ENCODE measurements at regions not wholly inside any gene's neighbourhood (a gene's known extent, or its start where the extent isn't known, plus 50 kb on each side); places are given as distances from the start of the nearest gene placed in this dataset.

DNA sequence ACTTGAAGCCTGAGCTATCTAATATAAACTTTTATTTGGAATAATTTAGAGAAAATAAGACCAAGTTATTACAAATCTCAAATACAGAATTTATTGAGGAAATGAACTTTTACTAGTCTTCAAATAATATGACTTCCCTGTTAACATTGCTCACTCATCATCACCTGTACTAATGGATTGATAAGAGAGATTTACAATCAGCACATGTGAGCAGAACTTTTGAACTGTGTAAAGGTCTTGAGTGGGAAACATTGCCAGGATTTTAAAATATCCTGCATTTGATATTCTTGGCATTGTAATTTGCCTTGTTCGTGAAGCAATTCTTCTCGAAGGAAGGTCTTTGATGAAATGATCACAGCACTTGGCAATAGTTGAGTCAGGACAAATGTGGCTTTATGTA lies 111.9 kb downstream of the FGF9 start (continued):
- TF ChIP-seq CTCF (IDR thresholded peaks at IDR 0.05; ENCODE audit: control extremely low read depth in 1 of 3, insufficient read depth in 1 of 3, low read depth in 1 of 3, low read length in 3 of 3) (no peak), TAF1 (IDR thresholded peaks at IDR 0.05; ENCODE audit: low read depth, low read length) (no peak)
